HEK293 (cell line): ENCODE measurements at regions not wholly inside any gene's neighbourhood (a gene's known extent, or its start where the extent isn't known, plus 50 kb on each side); places are given as distances from the start of the nearest gene placed in this dataset.

ENCODE experiments used
- CTCF ChIA-PET: fragments of 350-600 bp; formaldehyde crosslinking; extraction: SDS; loops from one replicate; lab custom pipeline; 2021; ENCODE audit warnings: antibody characterized with exemption; lab: Yijun Ruan, JAX
- POLR2A ChIA-PET: fragments of 300-600 bp; formaldehyde crosslinking; extraction: SDS; loops from one replicate; lab custom pipeline; 2020; ENCODE audit warnings: antibody characterized with exemption, inconsistent platforms; lab: Yijun Ruan, JAX
- H3K27ac ChIP-seq: fragments of 200-500 bp; sonication (Bioruptor generic); 2 replicates; pipeline ENCODE4 v1.5.1; 2014; ENCODE audit warnings: low read depth, low read length, control low read depth, inconsistent platforms; ENCODE audit errors: extremely low read depth
- H3K36me3 ChIP-seq, 2 experiments: fragments of 200-500 bp in 1 of 2; sonication (Bioruptor generic) in 1 of 2; 1 replicate in 1 of 2; 2 replicates in 1 of 2; pipeline ENCODE4 v1.5.1; 2014 to 2017; ENCODE audit warnings: inconsistent platforms in 2 of 2, low read length in 2 of 2; ENCODE audit not compliant: control insufficient read depth in 2 of 2, insufficient read depth in 1 of 2
- H3K4me1 ChIP-seq: fragments of 200-500 bp; sonication (Bioruptor generic); 2 replicates; pipeline ENCODE4 v1.5.1; 2014; ENCODE audit warnings: mild to moderate bottlenecking, low read length, inconsistent platforms; ENCODE audit not compliant: control insufficient read depth, insufficient read depth
- H3K4me3 ChIP-seq: 2 replicates; pipeline ENCODE4 v1.5.1; 2011; ENCODE audit warnings: low read depth, mild to moderate bottlenecking, control low read depth, low read length, moderate library complexity
- H3K9me3 ChIP-seq: fragments of 200-500 bp; sonication (Bioruptor generic); 2 replicates; pipeline ENCODE4 v1.5.1; 2014; ENCODE audit warnings: low read depth, low read length, inconsistent platforms; ENCODE audit not compliant: control insufficient read depth, insufficient read depth
- BCL11B ChIP-seq: fragments of 450-650 bp; formaldehyde crosslinking; IDR thresholded peaks from 2 replicates; pipeline ENCODE4 v1.5.1; 2016; ENCODE audit warnings: low read depth, missing biosample characterization, missing genetic modification characterization
- HOXA7 ChIP-seq: sonication (generic); formaldehyde crosslinking; IDR thresholded peaks from 2 replicates; pipeline ENCODE4 v1.8.1; 2022; ENCODE audit warnings: missing genetic modification reagents, borderline replicate concordance
- IKZF3 ChIP-seq: fragments of 450-650 bp; IDR thresholded peaks from 2 replicates; pipeline ENCODE4 v1.5.0; 2018; ENCODE audit warnings: missing biosample characterization, mild to moderate bottlenecking, missing genetic modification characterization, moderate library complexity
- PATZ1 ChIP-seq: fragments of 450-650 bp; formaldehyde crosslinking; IDR thresholded peaks from 2 replicates; pipeline ENCODE4 v1.5.1; 2016; ENCODE audit warnings: missing biosample characterization, missing genetic modification characterization
- ZBTB21 ChIP-seq: fragments of 450-650 bp; formaldehyde crosslinking; IDR thresholded peaks from 2 replicates; pipeline ENCODE4 v1.5.1; 2017; ENCODE audit warnings: missing biosample characterization, missing genetic modification characterization
- ZBTB8A ChIP-seq: fragments of 450-650 bp; formaldehyde crosslinking; IDR thresholded peaks from 2 replicates; pipeline ENCODE4 v1.5.1; 2016; ENCODE audit warnings: missing biosample characterization, missing genetic modification characterization
- ZFP37 ChIP-seq: fragments of 450-650 bp; formaldehyde crosslinking; IDR thresholded peaks from 2 replicates; pipeline ENCODE4 v1.5.1; 2016; ENCODE audit warnings: missing biosample characterization, missing genetic modification characterization
- ZNF132 ChIP-seq: fragments of 450-650 bp; formaldehyde crosslinking; IDR thresholded peaks from 2 replicates; pipeline ENCODE4 v1.5.1; 2017; ENCODE audit warnings: missing biosample characterization, missing genetic modification characterization, borderline replicate concordance
- ZNF174 ChIP-seq: fragments of 450-650 bp; formaldehyde crosslinking; IDR thresholded peaks from 2 replicates; pipeline ENCODE4 v1.5.0; 2017; ENCODE audit warnings: missing biosample characterization, mild to moderate bottlenecking, missing genetic modification characterization
- ZNF239 ChIP-seq: fragments of 450-650 bp; formaldehyde crosslinking; IDR thresholded peaks from 2 replicates; pipeline ENCODE4 v1.5.1; 2016; ENCODE audit warnings: missing biosample characterization, missing genetic modification characterization
- ZNF391 ChIP-seq: fragments of 450-650 bp; formaldehyde crosslinking; IDR thresholded peaks from 2 replicates; pipeline ENCODE4 v1.5.1; 2016; ENCODE audit warnings: low read depth, missing biosample characterization, missing genetic modification characterization, borderline replicate concordance
- ZNF521 ChIP-seq: fragments of 450-650 bp; formaldehyde crosslinking; IDR thresholded peaks from 2 replicates; pipeline ENCODE4 v1.5.1; 2017; ENCODE audit warnings: missing biosample characterization, mild to moderate bottlenecking, missing genetic modification characterization
- ZNF555 ChIP-seq: fragments of 450-650 bp; formaldehyde crosslinking; conservative IDR thresholded peaks from 2 replicates; pipeline ENCODE4 v1.5.1; 2017; ENCODE audit warnings: missing biosample characterization, mild to moderate bottlenecking, missing genetic modification characterization, inconsistent platforms
- ZNF560 ChIP-seq: fragments of 450-650 bp; formaldehyde crosslinking; IDR thresholded peaks from 2 replicates; pipeline ENCODE4 v1.5.1; 2017; ENCODE audit warnings: missing biosample characterization, missing genetic modification characterization, borderline replicate concordance
- ZNF677 ChIP-seq: fragments of 450-650 bp; IDR thresholded peaks from 2 replicates; pipeline ENCODE4 v1.5.0; 2018; ENCODE audit warnings: missing biosample characterization, mild to moderate bottlenecking, missing genetic modification characterization, moderate library complexity
- ZNF76 ChIP-seq: fragments of 450-650 bp; formaldehyde crosslinking; IDR thresholded peaks from 2 replicates; pipeline ENCODE4; 2016; ENCODE audit warnings: low read depth, missing biosample characterization, missing genetic modification characterization, borderline replicate concordance
- ZNF785 ChIP-seq: fragments of 450-650 bp; formaldehyde crosslinking; IDR thresholded peaks from 2 replicates; pipeline ENCODE4 v1.5.1; 2016; ENCODE audit warnings: missing biosample characterization, missing genetic modification characterization
- ZSCAN16 ChIP-seq: fragments of 450-650 bp; formaldehyde crosslinking; IDR thresholded peaks from 2 replicates; pipeline ENCODE4 v1.5.1; 2016; ENCODE audit warnings: missing biosample characterization, missing genetic modification characterization
- TF ChIP-seq, protein P1 (sequence below): fragments of 450-650 bp; formaldehyde crosslinking; IDR thresholded peaks from 2 replicates; pipeline ENCODE4 v1.5.1; 2016; ENCODE audit warnings: missing biosample characterization, missing genetic modification characterization
- TF ChIP-seq, protein P2 (sequence below): fragments of 450-650 bp; formaldehyde crosslinking; IDR thresholded peaks from 2 replicates; pipeline ENCODE4 v1.5.0; 2017; ENCODE audit warnings: missing biosample characterization, missing genetic modification characterization, borderline replicate concordance
- TF ChIP-seq, protein P3 (sequence below): fragments of 450-650 bp; formaldehyde crosslinking; IDR thresholded peaks from 2 replicates; pipeline ENCODE4 v1.5.1; 2016; ENCODE audit warnings: missing biosample characterization, missing genetic modification characterization

GRCh38 chr11:96798445-96798844 lies 408.6 kb downstream of the JRKL start (continued):
- no peak for TF ChIP-seq PATZ1 (tag by site-specific recombination)
- TF ChIP-seq ZNF391 (tag by site-specific recombination), result no peak
- TF ChIP-seq ZNF521, result no peak
- no peak for TF ChIP-seq ZNF677 (tag by site-specific recombination)
- TF ChIP-seq ZNF239, result no peak
- TF ChIP-seq, all 188 proteins: peak for 0

- CTCF ChIA-PET, result no interaction called here
- no peak for TF ChIP-seq ZNF785 (tag by site-specific recombination)
- TF ChIP-seq, protein P1, sequence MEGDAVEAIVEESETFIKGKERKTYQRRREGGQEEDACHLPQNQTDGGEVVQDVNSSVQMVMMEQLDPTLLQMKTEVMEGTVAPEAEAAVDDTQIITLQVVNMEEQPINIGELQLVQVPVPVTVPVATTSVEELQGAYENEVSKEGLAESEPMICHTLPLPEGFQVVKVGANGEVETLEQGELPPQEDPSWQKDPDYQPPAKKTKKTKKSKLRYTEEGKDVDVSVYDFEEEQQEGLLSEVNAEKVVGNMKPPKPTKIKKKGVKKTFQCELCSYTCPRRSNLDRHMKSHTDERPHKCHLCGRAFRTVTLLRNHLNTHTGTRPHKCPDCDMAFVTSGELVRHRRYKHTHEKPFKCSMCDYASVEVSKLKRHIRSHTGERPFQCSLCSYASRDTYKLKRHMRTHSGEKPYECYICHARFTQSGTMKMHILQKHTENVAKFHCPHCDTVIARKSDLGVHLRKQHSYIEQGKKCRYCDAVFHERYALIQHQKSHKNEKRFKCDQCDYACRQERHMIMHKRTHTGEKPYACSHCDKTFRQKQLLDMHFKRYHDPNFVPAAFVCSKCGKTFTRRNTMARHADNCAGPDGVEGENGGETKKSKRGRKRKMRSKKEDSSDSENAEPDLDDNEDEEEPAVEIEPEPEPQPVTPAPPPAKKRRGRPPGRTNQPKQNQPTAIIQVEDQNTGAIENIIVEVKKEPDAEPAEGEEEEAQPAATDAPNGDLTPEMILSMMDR (tag by site-specific recombination), result no peak
- TF ChIP-seq ZBTB8A, result no peak
- no peak for TF ChIP-seq ZNF76
- TF ChIP-seq IKZF3, result no peak
- TF ChIP-seq, protein P2, sequence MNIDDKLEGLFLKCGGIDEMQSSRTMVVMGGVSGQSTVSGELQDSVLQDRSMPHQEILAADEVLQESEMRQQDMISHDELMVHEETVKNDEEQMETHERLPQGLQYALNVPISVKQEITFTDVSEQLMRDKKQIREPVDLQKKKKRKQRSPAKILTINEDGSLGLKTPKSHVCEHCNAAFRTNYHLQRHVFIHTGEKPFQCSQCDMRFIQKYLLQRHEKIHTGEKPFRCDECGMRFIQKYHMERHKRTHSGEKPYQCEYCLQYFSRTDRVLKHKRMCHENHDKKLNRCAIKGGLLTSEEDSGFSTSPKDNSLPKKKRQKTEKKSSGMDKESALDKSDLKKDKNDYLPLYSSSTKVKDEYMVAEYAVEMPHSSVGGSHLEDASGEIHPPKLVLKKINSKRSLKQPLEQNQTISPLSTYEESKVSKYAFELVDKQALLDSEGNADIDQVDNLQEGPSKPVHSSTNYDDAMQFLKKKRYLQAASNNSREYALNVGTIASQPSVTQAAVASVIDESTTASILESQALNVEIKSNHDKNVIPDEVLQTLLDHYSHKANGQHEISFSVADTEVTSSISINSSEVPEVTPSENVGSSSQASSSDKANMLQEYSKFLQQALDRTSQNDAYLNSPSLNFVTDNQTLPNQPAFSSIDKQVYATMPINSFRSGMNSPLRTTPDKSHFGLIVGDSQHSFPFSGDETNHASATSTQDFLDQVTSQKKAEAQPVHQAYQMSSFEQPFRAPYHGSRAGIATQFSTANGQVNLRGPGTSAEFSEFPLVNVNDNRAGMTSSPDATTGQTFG (tag by site-specific recombination), result no peak
- TF ChIP-seq ZNF174 (tag by site-specific recombination), result no peak
- TF ChIP-seq BCL11B (tag by site-specific recombination), result no peak
- TF ChIP-seq, protein P3, sequence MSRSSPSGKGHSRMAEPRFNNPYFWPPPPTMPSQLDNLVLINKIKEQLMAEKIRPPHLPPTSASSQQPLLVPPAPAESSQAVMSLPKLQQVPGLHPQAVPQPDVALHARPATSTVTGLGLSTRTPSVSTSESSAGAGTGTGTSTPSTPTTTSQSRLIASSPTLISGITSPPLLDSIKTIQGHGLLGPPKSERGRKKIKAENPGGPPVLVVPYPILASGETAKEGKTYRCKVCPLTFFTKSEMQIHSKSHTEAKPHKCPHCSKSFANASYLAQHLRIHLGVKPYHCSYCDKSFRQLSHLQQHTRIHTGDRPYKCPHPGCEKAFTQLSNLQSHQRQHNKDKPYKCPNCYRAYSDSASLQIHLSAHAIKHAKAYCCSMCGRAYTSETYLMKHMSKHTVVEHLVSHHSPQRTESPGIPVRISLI, result no peak
- TF ChIP-seq ZNF560, result no peak
- no peak for TF ChIP-seq ZSCAN16 (tag by site-specific recombination)
- TF ChIP-seq ZNF555 (tag by site-specific recombination), result no peak
- TF ChIP-seq ZFP37 (tag by site-specific recombination), result no peak
- no peak for TF ChIP-seq HOXA7
- no peak for TF ChIP-seq ZBTB21
- TF ChIP-seq ZNF132, result no peak
Measured at GRCh38 chr11:96815236-96815635, 425.4 kb downstream of the JRKL start.

More at GRCh38 chr11:96815236-96815635, 425.4 kb downstream of the JRKL start:
- POLR2A ChIA-PET, result no interaction called here
- no peak overlapping the region for H3K27ac ChIP-seq
- H3K4me1 ChIP-seq, result no peaks in the 10 kb centered on the region
- no peaks in the 10 kb centered on the region for H3K36me3 ChIP-seq
- H3K4me3 ChIP-seq, result no peak overlapping the region
- no peaks in the 10 kb centered on the region for H3K9me3 ChIP-seq
